ENCODE measurements at regions not wholly inside any gene's neighbourhood (a gene's known extent, or its start where the extent isn't known, plus 50 kb on each side); places are given as distances from the start of the nearest gene placed in this dataset.

DNA sequence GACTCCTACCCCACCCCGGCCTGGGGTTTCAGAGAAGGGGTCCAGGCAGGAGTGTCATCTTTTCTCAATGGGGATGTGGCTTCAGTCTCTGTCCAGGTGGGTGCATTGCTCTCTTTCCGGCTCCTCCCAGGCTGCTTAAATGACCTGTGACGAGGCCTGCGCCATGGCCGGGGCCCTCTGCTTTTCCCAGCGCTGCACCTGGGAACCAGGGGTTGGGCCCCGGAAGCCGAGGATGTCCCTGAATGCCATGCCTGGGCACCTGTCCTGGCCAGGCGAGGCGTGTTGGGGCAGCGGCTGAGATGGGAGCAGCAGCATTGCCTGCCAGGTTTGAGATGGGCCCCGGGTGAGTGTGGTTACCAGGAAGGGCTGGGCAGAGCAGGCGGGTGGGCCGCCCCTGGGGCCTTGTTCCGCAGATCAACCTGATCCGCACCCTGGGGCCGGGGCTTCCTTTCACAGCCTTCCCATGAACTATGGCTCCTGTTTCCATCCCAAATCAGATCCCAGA is 147.4 kb downstream of the SEC14L1 start (continued):
- TF ChIP-seq, protein P1, sequence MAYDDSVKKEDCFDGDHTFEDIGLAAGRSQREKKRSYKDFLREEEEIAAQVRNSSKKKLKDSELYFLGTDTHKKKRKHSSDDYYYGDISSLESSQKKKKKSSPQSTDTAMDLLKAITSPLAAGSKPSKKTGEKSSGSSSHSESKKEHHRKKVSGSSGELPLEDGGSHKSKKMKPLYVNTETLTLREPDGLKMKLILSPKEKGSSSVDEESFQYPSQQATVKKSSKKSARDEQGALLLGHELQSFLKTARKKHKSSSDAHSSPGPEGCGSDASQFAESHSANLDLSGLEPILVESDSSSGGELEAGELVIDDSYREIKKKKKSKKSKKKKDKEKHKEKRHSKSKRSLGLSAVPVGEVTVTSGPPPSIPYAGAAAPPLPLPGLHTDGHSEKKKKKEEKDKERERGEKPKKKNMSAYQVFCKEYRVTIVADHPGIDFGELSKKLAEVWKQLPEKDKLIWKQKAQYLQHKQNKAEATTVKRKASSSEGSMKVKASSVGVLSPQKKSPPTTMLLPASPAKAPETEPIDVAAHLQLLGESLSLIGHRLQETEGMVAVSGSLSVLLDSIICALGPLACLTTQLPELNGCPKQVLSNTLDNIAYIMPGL (CRISPR knock-in tag; IDR thresholded peaks at IDR 0.05; ENCODE audit: borderline replicate concordance in 1 of 2, low read depth in 1 of 2): no peak; a peak in 1 of 4 replicates
- TF ChIP-seq CREB1 (IDR thresholded peaks at IDR 0.05) (no peak), CREB1 (CRISPR knock-in tag; IDR thresholded peaks at IDR 0.05) (no peak), MIER2 (CRISPR knock-in tag; IDR thresholded peaks at IDR 0.05) (no peak), MTA3 (CRISPR knock-in tag; IDR thresholded peaks at IDR 0.05) (no peak), HOXA9 (CRISPR knock-in tag; IDR thresholded peaks at IDR 0.05; ENCODE audit: borderline replicate concordance) (no peak), ZNF33B (CRISPR knock-in tag; IDR thresholded peaks at IDR 0.05) (no peak; the same call in 1 of the 2 replicates), REL (CRISPR knock-in tag; conservative IDR thresholded peaks at IDR 0.05) (no peak), NFIB (CRISPR knock-in tag; IDR thresholded peaks at IDR 0.05; ENCODE audit: borderline replicate concordance) (no peak), FOXO1 (CRISPR knock-in tag; IDR thresholded peaks at IDR 0.05) (no peak), NR1H2 (CRISPR knock-in tag; IDR thresholded peaks at IDR 0.05; ENCODE audit: borderline replicate concordance, low read depth) (no peak), SRF (IDR thresholded peaks at IDR 0.05; ENCODE audit: low read depth, low read length) (no peak), SRSF9 (IDR thresholded peaks at IDR 0.05; ENCODE audit: borderline replicate concordance, insufficient read depth, low read depth, low read length, poor library complexity, severe bottlenecking) (no peak), GLI4 (CRISPR knock-in tag; IDR thresholded peaks at IDR 0.05; ENCODE audit: borderline replicate concordance) (no peak), POLR2AphosphoS5 (IDR thresholded peaks at IDR 0.05; ENCODE audit: low read depth, low read length) (no peak), ZFAT (CRISPR knock-in tag; conservative IDR thresholded peaks at IDR 0.05) (no peak), ZNF563 (CRISPR knock-in tag; IDR thresholded peaks at IDR 0.05) (no peak), XBP1 (CRISPR knock-in tag; IDR thresholded peaks at IDR 0.05) (no peak)
- TF ChIP-seq, protein P2, sequence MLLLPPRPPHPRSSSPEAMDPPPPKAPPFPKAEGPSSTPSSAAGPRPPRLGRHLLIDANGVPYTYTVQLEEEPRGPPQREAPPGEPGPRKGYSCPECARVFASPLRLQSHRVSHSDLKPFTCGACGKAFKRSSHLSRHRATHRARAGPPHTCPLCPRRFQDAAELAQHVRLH (CRISPR knock-in tag; IDR thresholded peaks at IDR 0.05; ENCODE audit: borderline replicate concordance, low read depth): no peak
- TF ChIP-seq, protein P3, sequence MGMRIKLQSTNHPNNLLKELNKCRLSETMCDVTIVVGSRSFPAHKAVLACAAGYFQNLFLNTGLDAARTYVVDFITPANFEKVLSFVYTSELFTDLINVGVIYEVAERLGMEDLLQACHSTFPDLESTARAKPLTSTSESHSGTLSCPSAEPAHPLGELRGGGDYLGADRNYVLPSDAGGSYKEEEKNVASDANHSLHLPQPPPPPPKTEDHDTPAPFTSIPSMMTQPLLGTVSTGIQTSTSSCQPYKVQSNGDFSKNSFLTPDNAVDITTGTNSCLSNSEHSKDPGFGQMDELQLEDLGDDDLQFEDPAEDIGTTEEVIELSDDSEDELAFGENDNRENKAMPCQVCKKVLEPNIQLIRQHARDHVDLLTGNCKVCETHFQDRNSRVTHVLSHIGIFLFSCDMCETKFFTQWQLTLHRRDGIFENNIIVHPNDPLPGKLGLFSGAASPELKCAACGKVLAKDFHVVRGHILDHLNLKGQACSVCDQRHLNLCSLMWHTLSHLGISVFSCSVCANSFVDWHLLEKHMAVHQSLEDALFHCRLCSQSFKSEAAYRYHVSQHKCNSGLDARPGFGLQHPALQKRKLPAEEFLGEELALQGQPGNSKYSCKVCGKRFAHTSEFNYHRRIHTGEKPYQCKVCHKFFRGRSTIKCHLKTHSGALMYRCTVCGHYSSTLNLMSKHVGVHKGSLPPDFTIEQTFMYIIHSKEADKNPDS (CRISPR knock-in tag; IDR thresholded peaks at IDR 0.05): no peak
- TF ChIP-seq, protein P4, sequence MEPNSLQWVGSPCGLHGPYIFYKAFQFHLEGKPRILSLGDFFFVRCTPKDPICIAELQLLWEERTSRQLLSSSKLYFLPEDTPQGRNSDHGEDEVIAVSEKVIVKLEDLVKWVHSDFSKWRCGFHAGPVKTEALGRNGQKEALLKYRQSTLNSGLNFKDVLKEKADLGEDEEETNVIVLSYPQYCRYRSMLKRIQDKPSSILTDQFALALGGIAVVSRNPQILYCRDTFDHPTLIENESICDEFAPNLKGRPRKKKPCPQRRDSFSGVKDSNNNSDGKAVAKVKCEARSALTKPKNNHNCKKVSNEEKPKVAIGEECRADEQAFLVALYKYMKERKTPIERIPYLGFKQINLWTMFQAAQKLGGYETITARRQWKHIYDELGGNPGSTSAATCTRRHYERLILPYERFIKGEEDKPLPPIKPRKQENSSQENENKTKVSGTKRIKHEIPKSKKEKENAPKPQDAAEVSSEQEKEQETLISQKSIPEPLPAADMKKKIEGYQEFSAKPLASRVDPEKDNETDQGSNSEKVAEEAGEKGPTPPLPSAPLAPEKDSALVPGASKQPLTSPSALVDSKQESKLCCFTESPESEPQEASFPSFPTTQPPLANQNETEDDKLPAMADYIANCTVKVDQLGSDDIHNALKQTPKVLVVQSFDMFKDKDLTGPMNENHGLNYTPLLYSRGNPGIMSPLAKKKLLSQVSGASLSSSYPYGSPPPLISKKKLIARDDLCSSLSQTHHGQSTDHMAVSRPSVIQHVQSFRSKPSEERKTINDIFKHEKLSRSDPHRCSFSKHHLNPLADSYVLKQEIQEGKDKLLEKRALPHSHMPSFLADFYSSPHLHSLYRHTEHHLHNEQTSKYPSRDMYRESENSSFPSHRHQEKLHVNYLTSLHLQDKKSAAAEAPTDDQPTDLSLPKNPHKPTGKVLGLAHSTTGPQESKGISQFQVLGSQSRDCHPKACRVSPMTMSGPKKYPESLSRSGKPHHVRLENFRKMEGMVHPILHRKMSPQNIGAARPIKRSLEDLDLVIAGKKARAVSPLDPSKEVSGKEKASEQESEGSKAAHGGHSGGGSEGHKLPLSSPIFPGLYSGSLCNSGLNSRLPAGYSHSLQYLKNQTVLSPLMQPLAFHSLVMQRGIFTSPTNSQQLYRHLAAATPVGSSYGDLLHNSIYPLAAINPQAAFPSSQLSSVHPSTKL (CRISPR knock-in tag; IDR thresholded peaks at IDR 0.05): no peak

Data from HepG2 (cell line).